ENCODE measurements at regions not wholly inside any gene's neighbourhood (a gene's known extent, or its start where the extent isn't known, plus 50 kb on each side); places are given as distances from the start of the nearest gene placed in this dataset.

DNA sequence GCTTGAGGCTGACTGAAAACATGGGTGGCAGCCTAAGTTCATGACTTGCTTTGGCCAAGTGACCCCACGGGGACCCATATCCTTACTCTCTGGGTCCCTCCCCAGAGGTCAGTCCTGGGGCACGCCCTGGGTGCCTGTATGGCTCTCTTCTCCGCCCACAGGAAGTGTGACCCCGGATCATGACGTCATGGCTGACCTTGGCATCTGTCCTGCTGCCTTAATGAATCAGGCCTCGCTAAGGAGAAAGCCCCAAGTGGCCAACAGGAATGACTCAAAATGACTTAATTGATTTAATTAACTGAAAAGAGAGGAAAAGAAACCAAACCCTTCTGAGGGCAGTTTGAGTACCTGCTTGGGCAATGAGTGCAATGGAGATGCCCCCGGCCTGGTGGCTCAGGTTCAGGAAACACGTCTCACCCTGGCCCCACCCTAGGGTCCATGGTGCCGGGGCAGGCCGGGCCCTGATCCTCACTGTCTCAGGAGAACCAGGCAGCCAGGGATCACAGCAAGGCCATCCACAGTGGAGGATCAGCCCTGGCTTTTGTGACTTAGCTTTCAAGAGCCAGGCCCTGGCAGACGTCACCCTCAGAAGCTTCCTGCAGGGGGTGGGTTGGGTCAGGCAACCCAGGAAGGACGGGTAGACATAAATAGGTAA lies 112.0 kb downstream of the CYP26B1 start:
- Histone ChIP-seq H3K36me3 (ENCODE audit: control insufficient read depth, insufficient read depth, low read length) (no peaks in the 10 kb centered on the region), H3K27me3 (replicated peaks; ENCODE audit: control insufficient read depth, insufficient read depth, low read length) (no peaks in the 10 kb centered on the region; the same call in 1 of the 2 replicates), H3K4me3 (replicated peaks; ENCODE audit: low read depth, low read length) (no peak overlapping the region)
- DNase-seq (ENCODE audit: extremely low read depth, insufficient read length) = no peak
- TF ChIP-seq, protein P1, sequence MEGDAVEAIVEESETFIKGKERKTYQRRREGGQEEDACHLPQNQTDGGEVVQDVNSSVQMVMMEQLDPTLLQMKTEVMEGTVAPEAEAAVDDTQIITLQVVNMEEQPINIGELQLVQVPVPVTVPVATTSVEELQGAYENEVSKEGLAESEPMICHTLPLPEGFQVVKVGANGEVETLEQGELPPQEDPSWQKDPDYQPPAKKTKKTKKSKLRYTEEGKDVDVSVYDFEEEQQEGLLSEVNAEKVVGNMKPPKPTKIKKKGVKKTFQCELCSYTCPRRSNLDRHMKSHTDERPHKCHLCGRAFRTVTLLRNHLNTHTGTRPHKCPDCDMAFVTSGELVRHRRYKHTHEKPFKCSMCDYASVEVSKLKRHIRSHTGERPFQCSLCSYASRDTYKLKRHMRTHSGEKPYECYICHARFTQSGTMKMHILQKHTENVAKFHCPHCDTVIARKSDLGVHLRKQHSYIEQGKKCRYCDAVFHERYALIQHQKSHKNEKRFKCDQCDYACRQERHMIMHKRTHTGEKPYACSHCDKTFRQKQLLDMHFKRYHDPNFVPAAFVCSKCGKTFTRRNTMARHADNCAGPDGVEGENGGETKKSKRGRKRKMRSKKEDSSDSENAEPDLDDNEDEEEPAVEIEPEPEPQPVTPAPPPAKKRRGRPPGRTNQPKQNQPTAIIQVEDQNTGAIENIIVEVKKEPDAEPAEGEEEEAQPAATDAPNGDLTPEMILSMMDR (IDR thresholded peaks at IDR 0.05; ENCODE audit: insufficient read depth, low read length, poor library complexity, severe bottlenecking) = no peak

DNA sequence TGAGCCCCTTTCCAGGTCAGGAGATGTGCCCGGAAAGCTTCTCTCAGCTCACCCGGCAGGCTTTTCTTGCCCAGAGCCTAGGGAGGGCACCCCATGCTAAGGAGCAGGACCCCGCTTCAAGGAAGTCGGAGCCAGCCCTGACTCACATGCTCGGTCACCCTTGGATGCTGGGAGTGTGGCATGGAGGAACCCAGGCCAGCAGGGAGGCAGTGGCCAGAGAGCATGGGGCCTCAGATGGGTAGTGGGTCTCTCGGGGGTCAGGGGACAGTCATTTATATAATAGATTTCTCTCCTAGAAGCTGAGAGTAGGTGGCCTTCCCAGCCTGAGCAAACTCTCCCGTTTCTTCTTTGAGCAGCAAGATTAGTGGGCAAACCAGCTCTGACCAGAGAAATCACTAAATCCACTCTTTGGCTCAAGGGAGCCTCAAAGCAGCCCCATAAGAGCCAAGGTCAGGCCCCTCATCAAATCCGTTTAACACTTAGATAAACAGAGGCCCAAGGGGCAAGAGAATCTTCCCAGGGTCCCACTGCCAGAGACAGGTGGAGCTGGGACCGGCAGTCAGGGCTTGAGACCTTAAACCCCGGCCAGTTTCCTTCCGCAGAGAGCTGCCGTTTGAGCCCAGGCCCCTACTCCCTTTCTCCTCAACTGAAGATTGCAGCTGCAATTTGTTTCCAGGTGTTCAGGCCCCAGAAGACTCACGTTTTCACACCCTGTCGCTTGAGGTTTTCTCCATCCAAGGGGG lies 113.1 kb downstream of the CYP26B1 start:
- DNase-seq (ENCODE audit: extremely low read depth, insufficient read length) = no peak
- Histone ChIP-seq H3K27me3 (replicated peaks; ENCODE audit: control insufficient read depth, insufficient read depth, low read length) (no peaks in the 10 kb centered on the region), H3K36me3 (ENCODE audit: control insufficient read depth, insufficient read depth, low read length) (no peaks in the 10 kb centered on the region), H3K4me3 (replicated peaks; ENCODE audit: low read depth, low read length) (no peak overlapping the region)
- TF ChIP-seq, protein P1 (IDR thresholded peaks at IDR 0.05; ENCODE audit: insufficient read depth, low read length, poor library complexity, severe bottlenecking) = no peak

DNA sequence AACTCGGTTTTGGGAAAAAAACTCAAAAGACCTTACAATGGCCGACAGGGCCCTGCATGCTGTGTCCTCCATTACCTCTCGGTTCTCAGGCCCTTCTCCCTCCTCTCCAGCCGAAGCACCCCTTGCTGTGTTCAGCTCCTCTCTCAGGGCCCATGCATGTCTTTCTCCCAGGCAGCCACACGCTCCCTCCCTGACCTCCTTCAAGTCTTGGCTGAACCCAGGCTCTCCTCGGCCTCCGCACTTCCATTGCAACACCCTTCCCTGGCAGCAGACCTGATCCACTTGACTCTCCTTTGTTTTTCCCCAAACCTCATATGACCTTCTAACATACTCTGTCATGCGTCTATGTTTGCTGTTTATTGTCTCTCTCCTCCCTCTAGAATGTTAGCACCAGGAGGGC lies 114.0 kb downstream of the CYP26B1 start:
- Histone ChIP-seq H3K4me3 (replicated peaks; ENCODE audit: low read depth, low read length) (no peak overlapping the region), H3K27me3 (replicated peaks; ENCODE audit: control insufficient read depth, insufficient read depth, low read length) (no peaks in the 10 kb centered on the region), H3K36me3 (ENCODE audit: control insufficient read depth, insufficient read depth, low read length) (no peaks in the 10 kb centered on the region)
- TF ChIP-seq, protein P1 (IDR thresholded peaks at IDR 0.05; ENCODE audit: insufficient read depth, low read length, poor library complexity, severe bottlenecking) = no peak
- no peak for DNase-seq (ENCODE audit: extremely low read depth, insufficient read length)

DNA sequence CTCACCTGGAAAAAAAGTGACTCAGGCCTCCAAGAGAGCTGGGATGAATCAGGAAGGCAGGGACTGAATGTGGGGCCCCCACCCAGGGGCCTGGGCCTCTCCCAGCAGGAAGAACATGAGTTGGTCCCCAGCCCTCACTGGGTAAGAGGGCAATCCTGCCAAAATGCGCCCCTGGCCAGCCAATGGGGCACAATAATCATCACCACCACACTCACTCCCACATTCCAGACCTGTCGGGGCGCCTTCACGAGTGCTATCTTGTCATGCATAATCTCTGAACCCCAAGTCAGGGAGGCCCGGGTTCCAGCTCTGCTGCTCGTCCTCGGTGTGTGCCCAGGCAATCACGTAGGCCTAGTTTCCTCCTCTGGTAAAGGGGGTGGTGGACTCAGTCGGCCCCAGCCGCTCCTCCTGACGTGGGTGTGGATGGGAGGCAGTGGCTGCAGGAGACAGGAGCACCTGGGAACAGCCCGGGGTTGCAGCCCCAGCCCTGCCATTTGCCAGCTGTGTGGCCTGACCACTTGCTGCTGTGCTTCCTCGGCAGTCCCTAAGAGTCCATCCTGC lies 115.1 kb downstream of the CYP26B1 start:
- Histone ChIP-seq H3K27me3 (replicated peaks; ENCODE audit: control insufficient read depth, insufficient read depth, low read length) (no peaks in the 10 kb centered on the region), H3K4me3 (replicated peaks; ENCODE audit: low read depth, low read length) (no peak overlapping the region), H3K36me3 (ENCODE audit: control insufficient read depth, insufficient read depth, low read length) (no peaks in the 10 kb centered on the region)
- TF ChIP-seq, protein P1 (IDR thresholded peaks at IDR 0.05; ENCODE audit: insufficient read depth, low read length, poor library complexity, severe bottlenecking) = no peak
- DNase-seq (ENCODE audit: extremely low read depth, insufficient read length) = no peak

DNA sequence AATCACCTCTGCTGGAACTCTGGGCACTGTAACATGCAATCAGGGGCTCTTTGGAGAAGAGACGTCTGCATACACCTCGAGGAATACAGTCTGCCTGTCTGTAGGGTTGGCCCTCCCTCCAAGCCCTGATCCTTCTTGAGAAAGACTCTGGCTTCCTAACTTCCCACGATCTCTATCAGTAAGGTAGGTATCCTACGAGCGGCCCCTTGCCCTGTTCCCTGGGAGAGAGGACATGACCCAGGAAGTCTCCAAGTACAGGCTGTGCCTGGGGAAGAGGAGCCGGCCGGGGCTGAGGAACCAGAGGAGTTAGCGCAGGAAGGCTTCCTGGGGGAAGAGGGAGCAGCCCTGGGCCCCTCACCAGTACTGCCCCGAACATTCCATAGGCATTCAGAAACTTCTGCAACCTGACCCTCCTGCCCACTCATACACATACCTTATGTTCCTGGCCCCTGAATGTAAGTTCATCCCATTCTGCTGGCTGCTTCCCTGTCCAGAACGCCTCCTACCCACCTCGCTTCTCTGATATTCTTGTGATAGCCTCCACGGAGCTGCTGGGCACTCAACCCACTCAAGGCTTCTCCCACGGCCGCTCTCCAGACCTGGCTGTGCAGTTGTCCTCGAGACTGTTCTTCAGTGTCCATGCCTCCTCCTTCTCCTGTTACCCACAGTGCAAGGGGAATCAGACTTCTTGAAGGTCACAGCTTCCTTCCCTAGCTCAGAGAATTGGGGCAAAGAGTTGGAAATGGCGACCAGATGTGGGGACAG lies 116.1 kb downstream of the CYP26B1 start:
- Histone ChIP-seq H3K4me3 (replicated peaks; ENCODE audit: low read depth, low read length) (no peak overlapping the region), H3K36me3 (ENCODE audit: control insufficient read depth, insufficient read depth, low read length) (no peaks in the 10 kb centered on the region), H3K27me3 (replicated peaks; ENCODE audit: control insufficient read depth, insufficient read depth, low read length) (no peaks in the 10 kb centered on the region)
- no peak for DNase-seq (ENCODE audit: extremely low read depth, insufficient read length)
- TF ChIP-seq, protein P1 (IDR thresholded peaks at IDR 0.05; ENCODE audit: insufficient read depth, low read length, poor library complexity, severe bottlenecking) = no peak

Data from GM06990 (cell line).